Activated CD4-positive, alpha-beta memory T cell treated with anti-CD3 and anti-CD28 coated beads, Interleukin-2, amount 10 ng/mL, durations not matched to agents 7 days and 5 days (primary cell): ENCODE measurements at regions not wholly inside any gene's neighbourhood (a gene's known extent, or its start where the extent isn't known, plus 50 kb on each side); places are given as distances from the start of the nearest gene placed in this dataset.

ENCODE experiments used
- CTCF ChIA-PET: fragments of 350-600 bp; sonication (Branson Sonifier 250); formaldehyde crosslinking; loops from one replicate; lab custom pipeline; 2021; ENCODE audit warnings: antibody characterized with exemption, inconsistent platforms; lab: Charles Lee
- POLR2A ChIA-PET: fragments of 350-600 bp; sonication (Branson Sonifier 250); formaldehyde crosslinking; loops from one replicate; lab custom pipeline; 2021; ENCODE audit warnings: antibody characterized with exemption; lab: Charles Lee
- DNase-seq: peaks from one replicate; pipeline ENCODE4 v3.0.0-alpha.2; 2020
- H3K27ac Mint-ChIP-seq: one replicate; pipeline ENCODE4 v1.8.0; 2021; ENCODE audit warnings: mild to moderate bottlenecking, mixed read lengths
- H3K27me3 Mint-ChIP-seq: one replicate; pipeline ENCODE4 v1.8.0; 2021; ENCODE audit warnings: mixed read lengths
- H3K36me3 Mint-ChIP-seq: one replicate; pipeline ENCODE4 v1.8.0; 2021; ENCODE audit warnings: low read depth, mixed read lengths
- H3K4me1 Mint-ChIP-seq: one replicate; pipeline ENCODE4 v1.8.0; 2021; ENCODE audit warnings: mixed read lengths
- H3K4me3 Mint-ChIP-seq: one replicate; pipeline ENCODE4 v1.8.0; 2021; ENCODE audit warnings: mild to moderate bottlenecking, mixed read lengths
- H3K9me3 Mint-ChIP-seq: one replicate; pipeline ENCODE4 v1.8.0; 2021; ENCODE audit warnings: mixed read lengths

- CTCF ChIA-PET, result no interaction called here
Measured at GRCh38 chr12:95390932-95391331, 83.0 kb upstream of the METAP2 start.

GRCh38 chr12:95393191-95393790, 80.7 kb upstream of the METAP2 start:
- Mint-ChIP-seq H3K4me3 (no peak overlapping the region), H3K27ac (no peak overlapping the region), H3K36me3 (peaks cover 2% of the 10 kb centered on the region), H3K4me1 (peaks cover 6% of the 10 kb centered on the region), H3K27me3 (peaks cover 3% of the 10 kb centered on the region), H3K9me3 (peaks cover 10% of the 10 kb centered on the region)
- no peak for DNase-seq
- ChIA-PET CTCF (no interaction called here), POLR2A (no interaction called here)

More at GRCh38 chr12:95390932-95391331, 83.0 kb upstream of the METAP2 start:
- Mint-ChIP-seq H3K27ac (no peak overlapping the region), H3K4me3 (no peak overlapping the region), H3K9me3 (peaks cover 10% of the 10 kb centered on the region), H3K4me1 (no peaks in the 10 kb centered on the region), H3K36me3 (peaks cover 2% of the 10 kb centered on the region), H3K27me3 (no peaks in the 10 kb centered on the region)
- DNase-seq, result no peak
- POLR2A ChIA-PET, result no interaction called here

- POLR2A ChIA-PET, result no interaction called here
- Mint-ChIP-seq H3K9me3 (peaks cover 10% of the 10 kb centered on the region), H3K27ac (no peak overlapping the region), H3K36me3 (peaks cover 2% of the 10 kb centered on the region), H3K4me3 (no peak overlapping the region), H3K27me3 (peaks cover 7% of the 10 kb centered on the region), H3K4me1 (peaks cover 6% of the 10 kb centered on the region)
- CTCF ChIA-PET, result no interaction called here
- no peak for DNase-seq
Measured at GRCh38 chr12:95395696-95396095, 78.3 kb upstream of the METAP2 start.

- Mint-ChIP-seq H3K9me3 (peaks cover 10% of the 10 kb centered on the region), H3K27ac (no peak overlapping the region), H3K4me1 (peaks cover 6% of the 10 kb centered on the region), H3K27me3 (peaks cover 11% of the 10 kb centered on the region), H3K4me3 (no peak overlapping the region), H3K36me3 (peaks cover 2% of the 10 kb centered on the region)
- CTCF ChIA-PET, result no interaction called here
- POLR2A ChIA-PET, result no interaction called here
- no peak for DNase-seq
Measured at GRCh38 chr12:95396849-95397468, 77.0 kb upstream of the METAP2 start.

GRCh38 chr12:95397571-95397970, 76.4 kb upstream of the METAP2 start:
- H3K36me3 Mint-ChIP-seq, result peaks cover 2% of the 10 kb centered on the region
- H3K4me3 Mint-ChIP-seq, result no peak overlapping the region
- H3K4me1 Mint-ChIP-seq, result peaks cover 6% of the 10 kb centered on the region
- ChIA-PET POLR2A (no interaction called here), CTCF (no interaction called here)
- no peak overlapping the region for H3K27ac Mint-ChIP-seq
- DNase-seq, result no peak
- H3K27me3 Mint-ChIP-seq, result peaks cover 11% of the 10 kb centered on the region
- H3K9me3 Mint-ChIP-seq, result peaks cover 10% of the 10 kb centered on the region

- peaks cover 12% of the 10 kb centered on the region for H3K27me3 Mint-ChIP-seq
- POLR2A ChIA-PET, result no interaction called here
- CTCF ChIA-PET, result no interaction called here
- H3K36me3 Mint-ChIP-seq, result no peaks in the 10 kb centered on the region
- no peaks in the 10 kb centered on the region for H3K9me3 Mint-ChIP-seq
- no peak overlapping the region for H3K4me3 Mint-ChIP-seq
- no peak overlapping the region for H3K27ac Mint-ChIP-seq
- no peak for DNase-seq
- H3K4me1 Mint-ChIP-seq, result peaks cover under 1% of the 10 kb centered on the region
Measured at GRCh38 chr12:95402096-95402495, 71.9 kb upstream of the METAP2 start.

- POLR2A ChIA-PET, result no interaction called here
- peaks cover 10% of the 10 kb centered on the region for H3K27me3 Mint-ChIP-seq
- no peak for DNase-seq
- H3K36me3 Mint-ChIP-seq, result no peaks in the 10 kb centered on the region
- no peaks in the 10 kb centered on the region for H3K9me3 Mint-ChIP-seq
- H3K27ac Mint-ChIP-seq, result no peak overlapping the region
- H3K4me3 Mint-ChIP-seq, result no peak overlapping the region
- no peaks in the 10 kb centered on the region for H3K4me1 Mint-ChIP-seq
- CTCF ChIA-PET, result no interaction called here
Measured at GRCh38 chr12:95408201-95408600, 65.8 kb upstream of the METAP2 start.

- H3K9me3 Mint-ChIP-seq, result no peaks in the 10 kb centered on the region
- H3K27ac Mint-ChIP-seq, result no peak overlapping the region
- no peaks in the 10 kb centered on the region for H3K36me3 Mint-ChIP-seq
- no peak overlapping the region for H3K4me3 Mint-ChIP-seq
- DNase-seq, result no peak
- no peaks in the 10 kb centered on the region for H3K4me1 Mint-ChIP-seq
- ChIA-PET CTCF (no interaction called here), POLR2A (no interaction called here)
- H3K27me3 Mint-ChIP-seq, result peaks cover 14% of the 10 kb centered on the region
Measured at GRCh38 chr12:95411057-95411456, 62.9 kb upstream of the METAP2 start.

GRCh38 chr12:95411466-95411865, 62.5 kb upstream of the METAP2 start:
- Mint-ChIP-seq H3K9me3 (no peaks in the 10 kb centered on the region), H3K4me3 (no peak overlapping the region), H3K27ac (no peak overlapping the region), H3K4me1 (no peaks in the 10 kb centered on the region), H3K27me3 (peaks cover 14% of the 10 kb centered on the region), H3K36me3 (no peaks in the 10 kb centered on the region)
- no peak for DNase-seq
- POLR2A ChIA-PET, result no interaction called here
- CTCF ChIA-PET, result no interaction called here

- Mint-ChIP-seq H3K27ac (no peak overlapping the region), H3K27me3 (peaks cover 11% of the 10 kb centered on the region), H3K36me3 (no peaks in the 10 kb centered on the region), H3K4me1 (no peaks in the 10 kb centered on the region), H3K4me3 (no peak overlapping the region), H3K9me3 (no peaks in the 10 kb centered on the region)
- DNase-seq, result no peak
- CTCF ChIA-PET, result interaction anchor here (0.7 kb wide), 1 partner anchor 17 kb away, joined by 3 read pairs; no protein-coding TSS in a partner anchor
- POLR2A ChIA-PET, result no interaction called here
Measured at GRCh38 chr12:95412482-95413311, 61.3 kb upstream of the METAP2 start.

- Mint-ChIP-seq H3K4me3 (no peak overlapping the region), H3K4me1 (no peaks in the 10 kb centered on the region), H3K36me3 (no peaks in the 10 kb centered on the region), H3K9me3 (no peaks in the 10 kb centered on the region), H3K27ac (no peak overlapping the region), H3K27me3 (peaks cover 11% of the 10 kb centered on the region)
- POLR2A ChIA-PET, result no interaction called here
- CTCF ChIA-PET, result interaction anchor here (0.7 kb wide), 2 partner anchors 16 to 260 kb away, joined by 3 to 4 read pairs; no protein-coding TSS in a partner anchor
- DNase-seq, result no peak
Measured at GRCh38 chr12:95413576-95413975, 60.4 kb upstream of the METAP2 start.

- Mint-ChIP-seq H3K4me1 (no peaks in the 10 kb centered on the region), H3K27ac (no peak overlapping the region), H3K27me3 (peaks cover 11% of the 10 kb centered on the region), H3K4me3 (no peak overlapping the region), H3K9me3 (no peaks in the 10 kb centered on the region), H3K36me3 (no peaks in the 10 kb centered on the region)
- ChIA-PET POLR2A (no interaction called here), CTCF (no interaction called here)
- no peak for DNase-seq
Measured at GRCh38 chr12:95415451-95415850, 58.5 kb upstream of the METAP2 start.

- CTCF ChIA-PET, result no interaction called here
- no peak overlapping the region for H3K4me3 Mint-ChIP-seq
- peaks cover 11% of the 10 kb centered on the region for H3K27me3 Mint-ChIP-seq
- no peaks in the 10 kb centered on the region for H3K4me1 Mint-ChIP-seq
- H3K27ac Mint-ChIP-seq, result no peak overlapping the region
- H3K36me3 Mint-ChIP-seq, result no peaks in the 10 kb centered on the region
- DNase-seq, result no peak
- no peaks in the 10 kb centered on the region for H3K9me3 Mint-ChIP-seq
- POLR2A ChIA-PET, result no interaction called here
Measured at GRCh38 chr12:95416111-95416636, 57.8 kb upstream of the METAP2 start.
